ENCODE measurements at regions not wholly inside any gene's neighbourhood (a gene's known extent, or its start where the extent isn't known, plus 50 kb on each side); places are given as distances from the start of the nearest gene placed in this dataset.

DNA sequence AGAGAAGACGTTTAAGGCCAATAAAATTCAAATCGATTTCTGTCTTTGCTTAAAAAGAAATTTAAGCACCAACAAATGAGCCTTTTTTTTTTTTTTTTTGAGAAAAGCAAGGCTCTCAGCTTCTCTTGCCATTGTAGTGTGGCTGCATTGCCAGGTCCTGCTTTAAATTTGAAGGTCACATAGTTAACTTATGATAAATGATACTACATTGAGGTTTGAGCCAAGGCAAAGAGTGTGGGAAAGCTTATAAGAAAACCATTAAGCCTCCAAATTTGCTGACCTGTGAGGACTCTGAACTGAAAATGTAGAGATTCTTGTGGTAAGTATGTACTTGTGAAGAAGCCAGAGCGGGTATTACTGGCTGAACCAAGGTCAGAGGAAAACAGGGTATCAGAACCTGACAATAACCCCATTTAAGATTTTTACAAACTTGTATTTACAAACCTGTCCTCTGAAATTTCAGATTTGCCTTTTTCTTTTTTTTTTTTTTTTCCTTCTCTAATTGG, 519.7 kb upstream of the RGMA start (continued):
- TF ChIP-seq, protein P1, sequence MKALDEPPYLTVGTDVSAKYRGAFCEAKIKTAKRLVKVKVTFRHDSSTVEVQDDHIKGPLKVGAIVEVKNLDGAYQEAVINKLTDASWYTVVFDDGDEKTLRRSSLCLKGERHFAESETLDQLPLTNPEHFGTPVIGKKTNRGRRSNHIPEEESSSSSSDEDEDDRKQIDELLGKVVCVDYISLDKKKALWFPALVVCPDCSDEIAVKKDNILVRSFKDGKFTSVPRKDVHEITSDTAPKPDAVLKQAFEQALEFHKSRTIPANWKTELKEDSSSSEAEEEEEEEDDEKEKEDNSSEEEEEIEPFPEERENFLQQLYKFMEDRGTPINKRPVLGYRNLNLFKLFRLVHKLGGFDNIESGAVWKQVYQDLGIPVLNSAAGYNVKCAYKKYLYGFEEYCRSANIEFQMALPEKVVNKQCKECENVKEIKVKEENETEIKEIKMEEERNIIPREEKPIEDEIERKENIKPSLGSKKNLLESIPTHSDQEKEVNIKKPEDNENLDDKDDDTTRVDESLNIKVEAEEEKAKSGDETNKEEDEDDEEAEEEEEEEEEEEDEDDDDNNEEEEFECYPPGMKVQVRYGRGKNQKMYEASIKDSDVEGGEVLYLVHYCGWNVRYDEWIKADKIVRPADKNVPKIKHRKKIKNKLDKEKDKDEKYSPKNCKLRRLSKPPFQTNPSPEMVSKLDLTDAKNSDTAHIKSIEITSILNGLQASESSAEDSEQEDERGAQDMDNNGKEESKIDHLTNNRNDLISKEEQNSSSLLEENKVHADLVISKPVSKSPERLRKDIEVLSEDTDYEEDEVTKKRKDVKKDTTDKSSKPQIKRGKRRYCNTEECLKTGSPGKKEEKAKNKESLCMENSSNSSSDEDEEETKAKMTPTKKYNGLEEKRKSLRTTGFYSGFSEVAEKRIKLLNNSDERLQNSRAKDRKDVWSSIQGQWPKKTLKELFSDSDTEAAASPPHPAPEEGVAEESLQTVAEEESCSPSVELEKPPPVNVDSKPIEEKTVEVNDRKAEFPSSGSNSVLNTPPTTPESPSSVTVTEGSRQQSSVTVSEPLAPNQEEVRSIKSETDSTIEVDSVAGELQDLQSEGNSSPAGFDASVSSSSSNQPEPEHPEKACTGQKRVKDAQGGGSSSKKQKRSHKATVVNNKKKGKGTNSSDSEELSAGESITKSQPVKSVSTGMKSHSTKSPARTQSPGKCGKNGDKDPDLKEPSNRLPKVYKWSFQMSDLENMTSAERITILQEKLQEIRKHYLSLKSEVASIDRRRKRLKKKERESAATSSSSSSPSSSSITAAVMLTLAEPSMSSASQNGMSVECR (CRISPR knock-in tag; IDR thresholded peaks at IDR 0.05; ENCODE audit: borderline replicate concordance): no peak
- TF ChIP-seq, protein P2, sequence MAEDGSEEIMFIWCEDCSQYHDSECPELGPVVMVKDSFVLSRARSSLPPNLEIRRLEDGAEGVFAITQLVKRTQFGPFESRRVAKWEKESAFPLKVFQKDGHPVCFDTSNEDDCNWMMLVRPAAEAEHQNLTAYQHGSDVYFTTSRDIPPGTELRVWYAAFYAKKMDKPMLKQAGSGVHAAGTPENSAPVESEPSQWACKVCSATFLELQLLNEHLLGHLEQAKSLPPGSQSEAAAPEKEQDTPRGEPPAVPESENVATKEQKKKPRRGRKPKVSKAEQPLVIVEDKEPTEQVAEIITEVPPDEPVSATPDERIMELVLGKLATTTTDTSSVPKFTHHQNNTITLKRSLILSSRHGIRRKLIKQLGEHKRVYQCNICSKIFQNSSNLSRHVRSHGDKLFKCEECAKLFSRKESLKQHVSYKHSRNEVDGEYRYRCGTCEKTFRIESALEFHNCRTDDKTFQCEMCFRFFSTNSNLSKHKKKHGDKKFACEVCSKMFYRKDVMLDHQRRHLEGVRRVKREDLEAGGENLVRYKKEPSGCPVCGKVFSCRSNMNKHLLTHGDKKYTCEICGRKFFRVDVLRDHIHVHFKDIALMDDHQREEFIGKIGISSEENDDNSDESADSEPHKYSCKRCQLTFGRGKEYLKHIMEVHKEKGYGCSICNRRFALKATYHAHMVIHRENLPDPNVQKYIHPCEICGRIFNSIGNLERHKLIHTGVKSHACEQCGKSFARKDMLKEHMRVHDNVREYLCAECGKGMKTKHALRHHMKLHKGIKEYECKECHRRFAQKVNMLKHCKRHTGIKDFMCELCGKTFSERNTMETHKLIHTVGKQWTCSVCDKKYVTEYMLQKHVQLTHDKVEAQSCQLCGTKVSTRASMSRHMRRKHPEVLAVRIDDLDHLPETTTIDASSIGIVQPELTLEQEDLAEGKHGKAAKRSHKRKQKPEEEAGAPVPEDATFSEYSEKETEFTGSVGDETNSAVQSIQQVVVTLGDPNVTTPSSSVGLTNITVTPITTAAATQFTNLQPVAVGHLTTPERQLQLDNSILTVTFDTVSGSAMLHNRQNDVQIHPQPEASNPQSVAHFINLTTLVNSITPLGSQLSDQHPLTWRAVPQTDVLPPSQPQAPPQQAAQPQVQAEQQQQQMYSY (CRISPR knock-in tag; IDR thresholded peaks at IDR 0.05): no peak

DNA sequence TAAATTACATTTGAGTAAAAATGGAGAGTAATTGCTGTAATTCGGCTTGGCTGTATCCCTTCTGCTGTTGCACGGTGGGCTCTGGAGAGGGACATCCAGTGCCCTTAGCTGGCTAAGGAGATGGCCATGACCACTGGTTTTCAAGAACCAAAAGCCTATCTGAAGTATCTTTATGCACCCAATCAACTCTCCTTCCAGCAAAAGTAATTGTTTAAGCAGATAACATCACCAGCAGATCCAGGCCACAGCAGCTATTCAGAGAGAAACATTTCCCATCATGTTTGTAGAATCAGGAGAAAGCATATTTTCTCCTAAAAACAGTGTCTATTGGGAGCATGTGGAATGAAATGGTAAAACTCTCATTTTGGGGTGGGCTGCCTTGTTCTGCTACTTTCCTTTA, 514.5 kb upstream of the RGMA start:
- H3K4me1 Mint-ChIP-seq: peaks cover 12% of the 10 kb centered on the region
- DNase-seq (ENCODE audit: low spot score) (no peak), ATAC-seq (no peak)
- TF ChIP-seq ZNF232 (CRISPR knock-in tag; IDR thresholded peaks at IDR 0.05) (no peak), CREB1 (CRISPR knock-in tag; IDR thresholded peaks at IDR 0.05) (no peak), MYBL2 (CRISPR knock-in tag; IDR thresholded peaks at IDR 0.05) (no peak), ZNF121 (CRISPR knock-in tag; IDR thresholded peaks at IDR 0.05) (no peak), GABPB1 (CRISPR knock-in tag; IDR thresholded peaks at IDR 0.05) (no peak), NR2C2 (CRISPR knock-in tag; IDR thresholded peaks at IDR 0.05) (no peak), SMAD4 (CRISPR knock-in tag; IDR thresholded peaks at IDR 0.05) (no peak), ZNF423 (CRISPR knock-in tag; IDR thresholded peaks at IDR 0.05) (no peak), MXD4 (CRISPR knock-in tag; IDR thresholded peaks at IDR 0.05; ENCODE audit: borderline replicate concordance) (no peak), ZNF317 (CRISPR knock-in tag; IDR thresholded peaks at IDR 0.05; ENCODE audit: borderline replicate concordance, low read depth) (no peak), ZNF138 (CRISPR knock-in tag; conservative IDR thresholded peaks at IDR 0.05) (no peak), CBFB (CRISPR knock-in tag; IDR thresholded peaks at IDR 0.05; ENCODE audit: low read depth) (no peak), ATF1 (CRISPR knock-in tag; IDR thresholded peaks at IDR 0.05) (no peak), GRHL2 (CRISPR knock-in tag; IDR thresholded peaks at IDR 0.05; ENCODE audit: insufficient replicate concordance, severe bottlenecking) (no peak), SOX15 (CRISPR knock-in tag; IDR thresholded peaks at IDR 0.05) (no peak), JUN (CRISPR knock-in tag; IDR thresholded peaks at IDR 0.05) (no peak)
- TF ChIP-seq, protein P3, sequence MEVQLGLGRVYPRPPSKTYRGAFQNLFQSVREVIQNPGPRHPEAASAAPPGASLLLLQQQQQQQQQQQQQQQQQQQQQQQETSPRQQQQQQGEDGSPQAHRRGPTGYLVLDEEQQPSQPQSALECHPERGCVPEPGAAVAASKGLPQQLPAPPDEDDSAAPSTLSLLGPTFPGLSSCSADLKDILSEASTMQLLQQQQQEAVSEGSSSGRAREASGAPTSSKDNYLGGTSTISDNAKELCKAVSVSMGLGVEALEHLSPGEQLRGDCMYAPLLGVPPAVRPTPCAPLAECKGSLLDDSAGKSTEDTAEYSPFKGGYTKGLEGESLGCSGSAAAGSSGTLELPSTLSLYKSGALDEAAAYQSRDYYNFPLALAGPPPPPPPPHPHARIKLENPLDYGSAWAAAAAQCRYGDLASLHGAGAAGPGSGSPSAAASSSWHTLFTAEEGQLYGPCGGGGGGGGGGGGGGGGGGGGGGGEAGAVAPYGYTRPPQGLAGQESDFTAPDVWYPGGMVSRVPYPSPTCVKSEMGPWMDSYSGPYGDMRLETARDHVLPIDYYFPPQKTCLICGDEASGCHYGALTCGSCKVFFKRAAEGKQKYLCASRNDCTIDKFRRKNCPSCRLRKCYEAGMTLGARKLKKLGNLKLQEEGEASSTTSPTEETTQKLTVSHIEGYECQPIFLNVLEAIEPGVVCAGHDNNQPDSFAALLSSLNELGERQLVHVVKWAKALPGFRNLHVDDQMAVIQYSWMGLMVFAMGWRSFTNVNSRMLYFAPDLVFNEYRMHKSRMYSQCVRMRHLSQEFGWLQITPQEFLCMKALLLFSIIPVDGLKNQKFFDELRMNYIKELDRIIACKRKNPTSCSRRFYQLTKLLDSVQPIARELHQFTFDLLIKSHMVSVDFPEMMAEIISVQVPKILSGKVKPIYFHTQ (CRISPR knock-in tag; IDR thresholded peaks at IDR 0.05): no peak
- TF ChIP-seq, protein P4, sequence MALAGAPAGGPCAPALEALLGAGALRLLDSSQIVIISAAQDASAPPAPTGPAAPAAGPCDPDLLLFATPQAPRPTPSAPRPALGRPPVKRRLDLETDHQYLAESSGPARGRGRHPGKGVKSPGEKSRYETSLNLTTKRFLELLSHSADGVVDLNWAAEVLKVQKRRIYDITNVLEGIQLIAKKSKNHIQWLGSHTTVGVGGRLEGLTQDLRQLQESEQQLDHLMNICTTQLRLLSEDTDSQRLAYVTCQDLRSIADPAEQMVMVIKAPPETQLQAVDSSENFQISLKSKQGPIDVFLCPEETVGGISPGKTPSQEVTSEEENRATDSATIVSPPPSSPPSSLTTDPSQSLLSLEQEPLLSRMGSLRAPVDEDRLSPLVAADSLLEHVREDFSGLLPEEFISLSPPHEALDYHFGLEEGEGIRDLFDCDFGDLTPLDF (CRISPR knock-in tag; IDR thresholded peaks at IDR 0.05): no peak
- TF ChIP-seq, protein P5, sequence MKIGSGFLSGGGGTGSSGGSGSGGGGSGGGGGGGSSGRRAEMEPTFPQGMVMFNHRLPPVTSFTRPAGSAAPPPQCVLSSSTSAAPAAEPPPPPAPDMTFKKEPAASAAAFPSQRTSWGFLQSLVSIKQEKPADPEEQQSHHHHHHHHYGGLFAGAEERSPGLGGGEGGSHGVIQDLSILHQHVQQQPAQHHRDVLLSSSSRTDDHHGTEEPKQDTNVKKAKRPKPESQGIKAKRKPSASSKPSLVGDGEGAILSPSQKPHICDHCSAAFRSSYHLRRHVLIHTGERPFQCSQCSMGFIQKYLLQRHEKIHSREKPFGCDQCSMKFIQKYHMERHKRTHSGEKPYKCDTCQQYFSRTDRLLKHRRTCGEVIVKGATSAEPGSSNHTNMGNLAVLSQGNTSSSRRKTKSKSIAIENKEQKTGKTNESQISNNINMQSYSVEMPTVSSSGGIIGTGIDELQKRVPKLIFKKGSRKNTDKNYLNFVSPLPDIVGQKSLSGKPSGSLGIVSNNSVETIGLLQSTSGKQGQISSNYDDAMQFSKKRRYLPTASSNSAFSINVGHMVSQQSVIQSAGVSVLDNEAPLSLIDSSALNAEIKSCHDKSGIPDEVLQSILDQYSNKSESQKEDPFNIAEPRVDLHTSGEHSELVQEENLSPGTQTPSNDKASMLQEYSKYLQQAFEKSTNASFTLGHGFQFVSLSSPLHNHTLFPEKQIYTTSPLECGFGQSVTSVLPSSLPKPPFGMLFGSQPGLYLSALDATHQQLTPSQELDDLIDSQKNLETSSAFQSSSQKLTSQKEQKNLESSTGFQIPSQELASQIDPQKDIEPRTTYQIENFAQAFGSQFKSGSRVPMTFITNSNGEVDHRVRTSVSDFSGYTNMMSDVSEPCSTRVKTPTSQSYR (CRISPR knock-in tag; IDR thresholded peaks at IDR 0.05): no peak
- TF ChIP-seq, protein P6, sequence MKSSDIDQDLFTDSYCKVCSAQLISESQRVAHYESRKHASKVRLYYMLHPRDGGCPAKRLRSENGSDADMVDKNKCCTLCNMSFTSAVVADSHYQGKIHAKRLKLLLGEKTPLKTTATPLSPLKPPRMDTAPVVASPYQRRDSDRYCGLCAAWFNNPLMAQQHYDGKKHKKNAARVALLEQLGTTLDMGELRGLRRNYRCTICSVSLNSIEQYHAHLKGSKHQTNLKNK (CRISPR knock-in tag; IDR thresholded peaks at IDR 0.05): no peak
- no peaks in the 10 kb centered on the region for H3K27me3 Mint-ChIP-seq (ENCODE audit: low read depth)
- no peaks in the 10 kb centered on the region for H3K9me3 Mint-ChIP-seq
- ChIA-PET CTCF (no interaction called here), POLR2A (no interaction called here)
- H3K27ac Mint-ChIP-seq: no peak overlapping the region
- H3K36me3 Mint-ChIP-seq: no peaks in the 10 kb centered on the region
- H3K4me3 Mint-ChIP-seq: no peak overlapping the region
